Right lobe of liver (tissue), 6 donors: ENCODE measurements at regions not wholly inside any gene's neighbourhood (a gene's known extent, or its start where the extent isn't known, plus 50 kb on each side); places are given as distances from the start of the nearest gene placed in this dataset.
A peak's percentile ranks its signal among the peaks of the same experiment; 100 is the strongest.

Experiments
- ATAC-seq, 4 donors: fragments of 200-7000 bp; cut with Tn5 transposase; one replicate each; pipeline ENCODE4 v1.9.1; 2020; ENCODE audit warnings: mild to moderate bottlenecking in 4 of 4, moderate library complexity in 4 of 4
- DNase-seq, 3 donors: peaks; one replicate each; pipeline ENCODE4 v3.0.0-alpha.2; 2020
- H3K27ac ChIP-seq, 3 donors: fragments of 200-600 bp; one replicate each; pipeline ENCODE4 v1.8.0; 2022
- H3K27me3 ChIP-seq, 2 donors: fragments of 200-600 bp; one replicate each; pipeline ENCODE4 v1.8.0; 2022
- H3K36me3 ChIP-seq, 4 donors: fragments of 200-600 bp; sonication (generic) in 1 of 4; one replicate each; pipeline versions ENCODE4 v1.5.1 to v1.8.0; 2017 to 2022; ENCODE audit warnings: control low read depth in 1 of 4
- H3K4me1 ChIP-seq, 4 donors: fragments of 200-600 bp; sonication (generic) in 1 of 4; one replicate each; pipeline versions ENCODE4 v1.5.1 to v1.8.0; 2017 to 2022; ENCODE audit warnings: control low read depth in 1 of 4
- H3K4me3 ChIP-seq, 3 donors: fragments of 200-600 bp; one replicate each; pipeline ENCODE4 v1.8.0; 2022
- H3K9me3 ChIP-seq, 4 donors: fragments of 200-600 bp; sonication (generic) in 1 of 4; one replicate each; pipeline versions ENCODE4 v1.5.1 to v1.8.0; 2017 to 2022; ENCODE audit warnings: control low read depth in 1 of 4
- CTCF ChIP-seq, 4 donors: fragments of 200-600 bp in 3 of 4; fragments of 450-650 bp in 1 of 4; IDR thresholded peaks; one replicate each; pipeline versions ENCODE4 v1.5.1 to v1.8.0; 2016 to 2022; ENCODE audit warnings: antibody characterized with exemption in 4 of 4, mild to moderate bottlenecking in 2 of 4
- POLR2A ChIP-seq: fragments of 450-650 bp; IDR thresholded peaks from one replicate; pipeline ENCODE4 v1.6.1; 2017; ENCODE audit warnings: antibody characterized with exemption, mild to moderate bottlenecking
- WGBS: methylation state at CpG from one replicate; pipeline ENCODE4 v1.1.6; 2018; ENCODE audit warnings: low coverage, low lambda C conversion rate; ENCODE audit not compliant: insufficient coverage; ENCODE audit errors: missing lambda C conversion rate; 5-methylcytosine and 5-hydroxymethylcytosine counted together
- intact Hi-C, 2 donors: fragments of 100-400 bp; cut with DNase I; formaldehyde crosslinking; loops; one replicate each; pipeline versions ENCODE4 v1.11.2 to v1.14.1; 2022
- donor health status: DM: no; HTN: yes; CAD: no.
- donor health status: DM: no; HTN: no; CAD: no.
- donor health status: DM: no; HTN: no; CAD: no.
- donor health status: DM: no; HTN: yes; CAD: no.
- donor health status: DM: no; HTN: yes; CAD: no.

GRCh38 chr6:140046016-140046632 is 671.7 kb upstream of the CITED2 start:
- WGBS, result 81% methylated on average over 3 of the region's 3 CpGs
- Histone ChIP-seq H3K36me3 (no peaks in the 10 kb centered on the region), H3K4me1 (peaks cover 0 to 26% (median 0%) of the 10 kb centered on the region in 4 donors), H3K4me3 (no peak overlapping the region), H3K27me3 (no peaks in the 10 kb centered on the region), H3K27ac (no peak overlapping the region), H3K9me3 (no peaks in the 10 kb centered on the region)
- no peak for DNase-seq
- no peak for TF ChIP-seq CTCF (IDR thresholded peaks at IDR 0.05)
- TF ChIP-seq POLR2A, result no peak
- intact Hi-C loops, result no loop called here
- ATAC-seq, result no peak

GRCh38 chr6:140045116-140045515 is 670.7 kb upstream of the CITED2 start:
- DNase-seq (no peak), ATAC-seq (no peak)
- Histone ChIP-seq H3K27ac (no peak overlapping the region), H3K4me3 (no peak overlapping the region), H3K36me3 (no peaks in the 10 kb centered on the region), H3K9me3 (no peaks in the 10 kb centered on the region), H3K4me1 (peaks cover 0 to 20% (median 0%) of the 10 kb centered on the region in 4 donors), H3K27me3 (no peaks in the 10 kb centered on the region)
- intact Hi-C loops, result no loop called here
- no CpG with 5 or more reads among the region's 1 CpG for WGBS
- no peak for TF ChIP-seq POLR2A
- TF ChIP-seq CTCF (IDR thresholded peaks at IDR 0.05), result no peak

GRCh38 chr6:140044626-140045025 is 670.2 kb upstream of the CITED2 start:
- Histone ChIP-seq H3K9me3 (no peaks in the 10 kb centered on the region), H3K27me3 (no peaks in the 10 kb centered on the region), H3K36me3 (no peaks in the 10 kb centered on the region), H3K27ac (no peak overlapping the region), H3K4me1 (peaks cover 0 to 16% (median 0%) of the 10 kb centered on the region in 4 donors), H3K4me3 (no peak overlapping the region)
- TF ChIP-seq CTCF (IDR thresholded peaks at IDR 0.05), result no peak
- DNase-seq (no peak), ATAC-seq (no peak)
- intact Hi-C loops, result no loop called here
- WGBS, result 79% methylated on average over 1 of the region's 1 CpG

- Histone ChIP-seq H3K27ac (peak overlapping the region in 1 of 3 donors; percentile 15), H3K4me3 (no peak overlapping the region), H3K9me3 (no peaks in the 10 kb centered on the region), H3K27me3 (no peaks in the 10 kb centered on the region), H3K36me3 (no peaks in the 10 kb centered on the region), H3K4me1 (peaks cover 0 to 13% (median 0%) of the 10 kb centered on the region in 4 donors)
- DNase-seq (no peak), ATAC-seq (peak in 2 of 4 donors; percentile 8 to 40)
- intact Hi-C loops, result no loop called here
- 71% methylated on average over 2 of the region's 2 CpGs for WGBS
- TF ChIP-seq CTCF (IDR thresholded peaks at IDR 0.05) (no peak), POLR2A (no peak)
These were observed 669.4 kb upstream of the CITED2 start for GRCh38 chr6:140043762-140044378.
